Smooth muscle cell (in vitro differentiated cells): ENCODE measurements at regions not wholly inside any gene's neighbourhood (a gene's known extent, or its start where the extent isn't known, plus 50 kb on each side); places are given as distances from the start of the nearest gene placed in this dataset.

Experiments used
- DNase-seq: peaks from one replicate; lab custom pipeline; 2025; ENCODE audit not compliant: unreplicated experiment; lab: John Stamatoyannopoulos, UW
- H2AFZ ChIP-seq: fragments of 200-600 bp; sonication (generic); 2 replicates; pipeline ENCODE4 v1.6.0; 2016; ENCODE audit warnings: antibody characterized with exemption, low read depth, mild to moderate bottlenecking
- H3F3A ChIP-seq: fragments of 200-600 bp; sonication (generic); 2 replicates; pipeline ENCODE4 v1.6.0; 2017; ENCODE audit warnings: antibody characterized with exemption, low read depth
- H3K27ac ChIP-seq: fragments of 200-600 bp; sonication (generic); 2 replicates; pipeline ENCODE4 v1.5.1; 2016; ENCODE audit warnings: low read depth, mild to moderate bottlenecking
- H3K27me3 ChIP-seq: fragments of 200-600 bp; sonication (generic); 2 replicates; pipeline ENCODE4 v1.6.1; 2016; ENCODE audit warnings: low read depth, mild to moderate bottlenecking
- H3K36me3 ChIP-seq: fragments of 200-600 bp; sonication (generic); 2 replicates; pipeline ENCODE4 v1.5.1; 2016; ENCODE audit warnings: low read depth
- H3K4me1 ChIP-seq: fragments of 200-600 bp; sonication (generic); 2 replicates; pipeline ENCODE4 v1.5.1; 2016; ENCODE audit warnings: low read depth
- H3K4me2 ChIP-seq: fragments of 200-600 bp; sonication (generic); 2 replicates; pipeline ENCODE4 v1.6.0; 2016; ENCODE audit warnings: mild to moderate bottlenecking
- H3K4me3 ChIP-seq: fragments of 200-600 bp; sonication (generic); 2 replicates; pipeline ENCODE4 v1.5.1; 2016; ENCODE audit warnings: mild to moderate bottlenecking
- H3K79me2 ChIP-seq: fragments of 200-600 bp; sonication (generic); 2 replicates; pipeline ENCODE4 v1.6.0; 2016; ENCODE audit warnings: low read depth, mild to moderate bottlenecking
- H3K9ac ChIP-seq: fragments of 200-600 bp; sonication (generic); 2 replicates; pipeline ENCODE4 v1.6.0; 2016; ENCODE audit warnings: low read depth
- H3K9me3 ChIP-seq: fragments of 200-600 bp; sonication (generic); replicated peaks from 2 replicates; pipeline ENCODE4 v1.5.1; 2016; ENCODE audit warnings: low read depth
- H4K20me1 ChIP-seq: fragments of 200-600 bp; sonication (generic); 2 replicates; pipeline ENCODE4 v1.6.0; 2016; ENCODE audit warnings: low read depth
- WGBS: methylation state at CpG from one replicate; pipeline ENCODE4 v1.1.7; 2016; ENCODE audit warnings: low lambda C conversion rate; 5-methylcytosine and 5-hydroxymethylcytosine counted together
- TF ChIP-seq, protein P1 (sequence below): fragments of 200-600 bp; sonication (generic); IDR thresholded peaks from 2 replicates; pipeline ENCODE4 v1.5.1; 2017; ENCODE audit warnings: borderline replicate concordance, mild to moderate bottlenecking, antibody characterized with exemption; ENCODE audit not compliant: insufficient read depth, poor library complexity, severe bottlenecking

DNA sequence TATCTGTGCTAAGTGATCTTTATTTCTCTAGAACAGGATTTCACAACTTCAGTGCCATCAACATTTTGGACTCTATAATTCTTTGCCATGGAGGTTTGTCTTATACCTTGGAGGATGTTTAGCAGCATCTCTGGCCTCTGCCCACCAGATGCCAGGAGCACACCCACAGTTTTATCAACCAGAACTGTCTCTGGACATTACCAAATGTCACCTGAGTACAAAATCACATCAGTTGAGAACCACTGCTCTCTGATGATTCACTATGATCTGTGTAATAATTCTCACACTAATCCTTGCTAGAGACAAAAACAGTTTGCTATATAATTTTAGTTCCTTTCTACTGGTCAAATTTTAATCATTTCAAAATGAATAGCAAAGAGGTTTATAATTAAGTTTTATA is 102.8 kb upstream of the AMZ2 start:
- H3K4me1 ChIP-seq = no peaks in the 10 kb centered on the region
- H3K27ac ChIP-seq = no peak overlapping the region
- no peaks in the 10 kb centered on the region for H3K27me3 ChIP-seq
- DNase-seq = no peak
- H3K36me3 ChIP-seq = no peaks in the 10 kb centered on the region
- H3K4me2 ChIP-seq = no peak overlapping the region
- no peak overlapping the region for H3K9ac ChIP-seq
- no peaks in the 10 kb centered on the region for H4K20me1 ChIP-seq
- no peaks in the 10 kb centered on the region for H3K9me3 ChIP-seq
- H2AFZ ChIP-seq = no peak overlapping the region
- TF ChIP-seq, protein P1, sequence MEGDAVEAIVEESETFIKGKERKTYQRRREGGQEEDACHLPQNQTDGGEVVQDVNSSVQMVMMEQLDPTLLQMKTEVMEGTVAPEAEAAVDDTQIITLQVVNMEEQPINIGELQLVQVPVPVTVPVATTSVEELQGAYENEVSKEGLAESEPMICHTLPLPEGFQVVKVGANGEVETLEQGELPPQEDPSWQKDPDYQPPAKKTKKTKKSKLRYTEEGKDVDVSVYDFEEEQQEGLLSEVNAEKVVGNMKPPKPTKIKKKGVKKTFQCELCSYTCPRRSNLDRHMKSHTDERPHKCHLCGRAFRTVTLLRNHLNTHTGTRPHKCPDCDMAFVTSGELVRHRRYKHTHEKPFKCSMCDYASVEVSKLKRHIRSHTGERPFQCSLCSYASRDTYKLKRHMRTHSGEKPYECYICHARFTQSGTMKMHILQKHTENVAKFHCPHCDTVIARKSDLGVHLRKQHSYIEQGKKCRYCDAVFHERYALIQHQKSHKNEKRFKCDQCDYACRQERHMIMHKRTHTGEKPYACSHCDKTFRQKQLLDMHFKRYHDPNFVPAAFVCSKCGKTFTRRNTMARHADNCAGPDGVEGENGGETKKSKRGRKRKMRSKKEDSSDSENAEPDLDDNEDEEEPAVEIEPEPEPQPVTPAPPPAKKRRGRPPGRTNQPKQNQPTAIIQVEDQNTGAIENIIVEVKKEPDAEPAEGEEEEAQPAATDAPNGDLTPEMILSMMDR = no peak
- H3F3A ChIP-seq = no peaks in the 10 kb centered on the region
- H3K4me3 ChIP-seq = no peak overlapping the region
- no peaks in the 10 kb centered on the region for H3K79me2 ChIP-seq

DNA sequence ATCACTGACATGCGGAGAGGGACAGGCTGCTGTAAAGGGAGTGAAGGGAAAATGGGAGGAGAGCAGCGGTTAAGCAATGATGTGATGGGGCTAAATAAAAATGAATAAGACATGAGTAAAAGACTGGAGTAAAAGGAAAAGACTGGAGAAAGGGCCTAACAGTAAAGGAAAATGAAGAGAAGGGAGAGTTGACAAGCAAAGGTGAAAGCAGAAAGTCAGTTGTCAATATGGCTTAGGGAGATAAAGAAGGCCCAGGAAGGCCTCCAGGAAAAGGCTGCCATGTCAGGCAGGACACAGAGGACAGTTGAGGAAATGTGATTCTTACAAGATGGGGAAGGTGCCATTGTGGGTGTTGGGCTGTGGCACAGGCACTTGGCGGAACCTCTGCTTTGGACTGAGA is 98.9 kb upstream of the AMZ2 start:
- Histone ChIP-seq H3K4me2 (no peak overlapping the region), H2AFZ (no peak overlapping the region), H3F3A (no peaks in the 10 kb centered on the region), H3K27ac (no peak overlapping the region), H3K36me3 (no peaks in the 10 kb centered on the region), H3K4me3 (no peak overlapping the region), H3K4me1 (no peaks in the 10 kb centered on the region), H3K9me3 (no peaks in the 10 kb centered on the region), H3K27me3 (no peaks in the 10 kb centered on the region), H4K20me1 (no peaks in the 10 kb centered on the region), H3K9ac (no peak overlapping the region), H3K79me2 (no peaks in the 10 kb centered on the region)
- no peak for DNase-seq
- WGBS = 95% methylated on average over 3 of the region's 3 CpGs
- TF ChIP-seq, protein P1 = no peak

GRCh38 chr17:68152161-68152571 is 95.7 kb upstream of the AMZ2 start:
- Histone ChIP-seq H3K4me2 (no peak overlapping the region), H3K9ac (no peak overlapping the region), H3K79me2 (no peaks in the 10 kb centered on the region), H3F3A (no peaks in the 10 kb centered on the region), H3K27ac (no peak overlapping the region), H2AFZ (no peak overlapping the region), H3K9me3 (no peaks in the 10 kb centered on the region), H3K4me1 (no peaks in the 10 kb centered on the region), H4K20me1 (no peaks in the 10 kb centered on the region), H3K27me3 (no peaks in the 10 kb centered on the region), H3K36me3 (no peaks in the 10 kb centered on the region), H3K4me3 (no peak overlapping the region)
- 98% methylated on average over 18 of the region's 18 CpGs for WGBS
- TF ChIP-seq, protein P1 = no peak
- DNase-seq = no peak

GRCh38 chr17:68155692-68156091 is 92.2 kb upstream of the AMZ2 start:
- H3K4me3 ChIP-seq = no peak overlapping the region

More at GRCh38 chr17:68155692-68156091, 92.2 kb upstream of the AMZ2 start:
- H3K9me3 ChIP-seq = no peaks in the 10 kb centered on the region
- no peaks in the 10 kb centered on the region for H3K36me3 ChIP-seq
- no peak overlapping the region for H3K27ac ChIP-seq
- no peak overlapping the region for H3K4me2 ChIP-seq
- H3K4me1 ChIP-seq = no peaks in the 10 kb centered on the region
- H3K9ac ChIP-seq = no peak overlapping the region
- no peaks in the 10 kb centered on the region for H3K27me3 ChIP-seq
- H4K20me1 ChIP-seq = no peaks in the 10 kb centered on the region
- H3F3A ChIP-seq = no peaks in the 10 kb centered on the region
- TF ChIP-seq, protein P1 = no peak
- H2AFZ ChIP-seq = no peak overlapping the region
- no peak for DNase-seq
- 97% methylated on average over 5 of the region's 5 CpGs for WGBS
- no peaks in the 10 kb centered on the region for H3K79me2 ChIP-seq
